ENCODE measurements at regions not wholly inside any gene's neighbourhood (a gene's known extent, or its start where the extent isn't known, plus 50 kb on each side); places are given as distances from the start of the nearest gene placed in this dataset.

GRCh38 chr11:129631201-129631600 is 184.4 kb upstream of the TMEM45B start:
- no peaks in the 10 kb centered on the region for H3K36me3 ChIP-seq (ENCODE audit: control insufficient read depth in 4 of 4, insufficient read depth in 4 of 4, low read length in 4 of 4)
- ATAC-seq (ENCODE audit: insufficient read depth, low FRiP score), result no peak
- no peaks in the 10 kb centered on the region for H3K27me3 ChIP-seq (ENCODE audit: control insufficient read depth in 3 of 3, insufficient read depth in 3 of 3, low read length in 2 of 3)

GRCh38 chr11:129636926-129637325 is 178.7 kb upstream of the TMEM45B start:
- TF ChIP-seq CTCF (IDR thresholded peaks at IDR 0.05; ENCODE audit: control extremely low read depth, extremely low read depth), result no peak
- ATAC-seq (ENCODE audit: insufficient read depth, low FRiP score) (no peak), DNase-seq (no peak)
- no peak overlapping the region for H3K9ac ChIP-seq (ENCODE audit: insufficient read depth in 1 of 2, low read length in 2 of 2)
- H3K4me1 ChIP-seq (ENCODE audit: control insufficient read depth in 5 of 5, insufficient read depth in 5 of 5, low read length in 5 of 5), result no peaks in the 10 kb centered on the region
- H3K9me3 ChIP-seq (ENCODE audit: control insufficient read depth in 4 of 4, insufficient read depth in 3 of 4, low read length in 3 of 4), result no peaks in the 10 kb centered on the region
- H3K27ac ChIP-seq (ENCODE audit: low read depth in 1 of 2, low read length in 1 of 2), result no peak overlapping the region
- no peak overlapping the region for H3K4me3 ChIP-seq
- no peaks in the 10 kb centered on the region for H3K27me3 ChIP-seq (ENCODE audit: control insufficient read depth in 3 of 3, insufficient read depth in 3 of 3, low read length in 2 of 3)
- H3K36me3 ChIP-seq (ENCODE audit: control insufficient read depth in 4 of 4, insufficient read depth in 4 of 4, low read length in 4 of 4), result no peaks in the 10 kb centered on the region
- 75 to 88% methylated on average over 6 of the region's 6 CpGs for WGBS, 2 donors

More at GRCh38 chr11:129631201-129631600, 184.4 kb upstream of the TMEM45B start:
- no peak overlapping the region for H3K9ac ChIP-seq (ENCODE audit: insufficient read depth in 1 of 2, low read length in 2 of 2)
- no peak for TF ChIP-seq CTCF (IDR thresholded peaks at IDR 0.05; ENCODE audit: control extremely low read depth, extremely low read depth)
- DNase-seq, result no peak
- 90 to 93% methylated on average over 2 of the region's 2 CpGs for WGBS, 2 donors
- H3K4me1 ChIP-seq (ENCODE audit: control insufficient read depth in 5 of 5, insufficient read depth in 5 of 5, low read length in 5 of 5), result no peaks in the 10 kb centered on the region
- no peak overlapping the region for H3K27ac ChIP-seq (ENCODE audit: low read depth in 1 of 2, low read length in 1 of 2)
- H3K9me3 ChIP-seq (ENCODE audit: control insufficient read depth in 4 of 4, insufficient read depth in 3 of 4, low read length in 3 of 4), result no peaks in the 10 kb centered on the region
- H3K4me3 ChIP-seq, result no peak overlapping the region

- no peak for TF ChIP-seq CTCF (IDR thresholded peaks at IDR 0.05; ENCODE audit: control extremely low read depth, extremely low read depth)
- H3K4me3 ChIP-seq, result no peak overlapping the region
- H3K9ac ChIP-seq (ENCODE audit: insufficient read depth in 1 of 2, low read length in 2 of 2), result no peak overlapping the region
- 85 to 90% methylated on average over 6 of the region's 6 CpGs for WGBS, 2 donors
- H3K27ac ChIP-seq (ENCODE audit: low read depth in 1 of 2, low read length in 1 of 2), result no peak overlapping the region
- no peaks in the 10 kb centered on the region for H3K9me3 ChIP-seq (ENCODE audit: control insufficient read depth in 4 of 4, insufficient read depth in 3 of 4, low read length in 3 of 4)
- no peaks in the 10 kb centered on the region for H3K36me3 ChIP-seq (ENCODE audit: control insufficient read depth in 4 of 4, insufficient read depth in 4 of 4, low read length in 4 of 4)
- no peaks in the 10 kb centered on the region for H3K27me3 ChIP-seq (ENCODE audit: control insufficient read depth in 3 of 3, insufficient read depth in 3 of 3, low read length in 2 of 3)
- ATAC-seq (ENCODE audit: insufficient read depth, low FRiP score), result no peak
- H3K4me1 ChIP-seq (ENCODE audit: control insufficient read depth in 5 of 5, insufficient read depth in 5 of 5, low read length in 5 of 5), result no peaks in the 10 kb centered on the region
- no peak for DNase-seq
These were observed 178.2 kb upstream of the TMEM45B start for GRCh38 chr11:129637473-129637872.
